T-helper 1 cell treated with Interleukin-12 subunit alpha and Interleukin-12 subunit beta and Interleukin-4 antibody, amounts not matched to agents 30 ng/mL and 1 ng/mL, for 36 hours (primary cell): ENCODE measurements at regions not wholly inside any gene's neighbourhood (a gene's known extent, or its start where the extent isn't known, plus 50 kb on each side); places are given as distances from the start of the nearest gene placed in this dataset.
"Not testable (repeated sequence)": the region's sequence is repeated elsewhere in the genome, so short reads cannot be mapped to it uniquely, and the experiment has no call there.

Source experiments
- intact Hi-C: fragments of 100-400 bp; cut with micrococcal nuclease; formaldehyde crosslinking; loops from one replicate; pipeline ENCODE4 v1.15.1; 2024

- intact Hi-C loops: no loop called here
These were observed 1038.2 kb upstream of the CNTN5 start for GRCh38 chr11:97982512-97982911.

DNA sequence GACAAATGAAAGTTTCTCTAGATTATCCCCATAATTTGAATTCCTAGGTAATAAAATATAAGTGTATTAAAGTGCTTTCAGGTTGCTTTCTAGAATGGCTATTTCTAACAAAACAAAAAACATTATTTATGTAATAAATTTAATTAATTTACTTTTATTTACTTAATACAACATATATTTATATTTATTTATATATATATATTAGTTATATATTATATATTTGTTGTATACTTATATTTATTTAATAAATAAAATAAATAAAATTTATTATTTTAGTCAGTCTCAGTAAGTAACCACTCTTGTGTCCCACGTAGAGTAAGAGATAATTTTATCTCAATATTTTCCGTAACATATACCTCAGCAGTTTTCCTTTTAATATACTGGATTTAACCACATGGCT lies 1031.6 kb upstream of the CNTN5 start:
- intact Hi-C loops: no loop called here

DNA sequence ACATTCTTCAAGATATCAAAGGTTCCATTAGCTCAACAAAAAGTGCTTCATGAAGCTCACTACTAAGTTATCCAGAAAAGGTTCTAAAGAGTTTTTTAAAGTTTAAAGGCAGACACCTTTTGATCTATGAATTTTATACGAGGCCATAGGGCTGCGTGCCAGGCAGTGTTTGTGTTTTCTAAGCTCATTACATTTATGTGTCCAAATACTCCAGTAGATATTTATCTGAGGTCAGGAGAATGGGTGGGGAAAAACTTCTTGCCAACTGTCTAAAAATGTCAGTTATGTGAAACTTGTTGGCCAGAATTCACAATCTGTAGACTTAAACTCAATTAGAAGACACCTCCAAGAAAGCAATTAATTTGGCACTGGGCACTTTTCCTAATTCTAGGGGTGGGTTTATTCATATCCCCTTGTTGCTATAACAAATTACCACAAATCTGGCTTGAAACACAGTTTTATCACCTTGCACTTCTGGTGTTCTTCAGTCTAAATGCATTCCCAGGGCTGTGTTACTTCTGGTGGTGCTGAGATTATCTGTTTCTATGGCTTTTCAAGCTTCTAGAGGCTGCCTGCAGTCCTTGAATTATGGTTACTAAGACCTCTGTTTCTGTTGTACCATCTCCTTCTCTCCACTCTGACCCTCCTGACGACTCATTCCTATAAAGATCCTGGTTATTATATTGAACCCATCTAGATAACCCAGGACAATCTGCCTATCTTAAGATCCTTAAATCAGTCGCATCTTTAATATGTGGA lies 1030.4 kb upstream of the CNTN5 start:
- intact Hi-C loops: no loop called here

DNA sequence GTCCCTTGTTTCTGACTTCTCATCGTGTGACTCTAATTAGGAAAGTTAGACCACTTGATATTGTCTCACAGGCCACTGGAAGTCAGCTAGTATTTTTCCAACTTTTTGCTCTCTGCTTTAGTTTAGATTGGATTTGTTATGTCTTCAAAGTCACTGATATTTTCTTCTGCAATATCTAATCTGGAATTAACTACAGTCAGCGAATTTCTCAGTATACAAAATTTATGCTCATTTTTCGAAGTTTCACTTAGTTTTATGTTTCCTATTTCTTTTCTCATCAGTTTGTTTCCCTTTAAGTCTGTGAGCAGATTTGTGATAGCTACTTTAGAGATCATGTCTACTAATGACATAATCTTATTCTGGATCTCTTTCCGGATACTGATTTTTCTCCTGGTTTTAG lies 1027.2 kb upstream of the CNTN5 start:
- intact Hi-C loops: no loop called here

DNA sequence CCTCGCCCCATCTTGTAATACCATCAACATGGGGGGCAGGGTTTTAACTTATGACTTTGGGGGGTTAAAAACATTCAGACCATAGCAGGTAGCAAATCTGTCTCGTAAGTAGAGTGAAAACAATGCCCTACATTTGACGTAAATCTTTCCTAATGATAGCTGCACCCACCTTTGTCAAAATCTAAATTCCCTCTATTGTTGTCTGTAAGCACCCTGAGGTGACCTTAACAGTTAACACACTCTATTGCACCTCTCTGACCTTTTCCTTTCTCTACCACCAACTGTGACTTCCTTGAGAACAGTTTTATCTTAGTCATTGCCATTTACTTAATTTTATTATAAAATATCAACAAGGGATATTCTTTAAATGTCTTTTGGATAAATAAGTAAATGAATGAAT lies 1024.9 kb upstream of the CNTN5 start:
- intact Hi-C loops: no loop called here

GRCh38 chr11:97996762-97997161 lies 1024.0 kb upstream of the CNTN5 start:
- intact Hi-C loops: no loop called here

DNA sequence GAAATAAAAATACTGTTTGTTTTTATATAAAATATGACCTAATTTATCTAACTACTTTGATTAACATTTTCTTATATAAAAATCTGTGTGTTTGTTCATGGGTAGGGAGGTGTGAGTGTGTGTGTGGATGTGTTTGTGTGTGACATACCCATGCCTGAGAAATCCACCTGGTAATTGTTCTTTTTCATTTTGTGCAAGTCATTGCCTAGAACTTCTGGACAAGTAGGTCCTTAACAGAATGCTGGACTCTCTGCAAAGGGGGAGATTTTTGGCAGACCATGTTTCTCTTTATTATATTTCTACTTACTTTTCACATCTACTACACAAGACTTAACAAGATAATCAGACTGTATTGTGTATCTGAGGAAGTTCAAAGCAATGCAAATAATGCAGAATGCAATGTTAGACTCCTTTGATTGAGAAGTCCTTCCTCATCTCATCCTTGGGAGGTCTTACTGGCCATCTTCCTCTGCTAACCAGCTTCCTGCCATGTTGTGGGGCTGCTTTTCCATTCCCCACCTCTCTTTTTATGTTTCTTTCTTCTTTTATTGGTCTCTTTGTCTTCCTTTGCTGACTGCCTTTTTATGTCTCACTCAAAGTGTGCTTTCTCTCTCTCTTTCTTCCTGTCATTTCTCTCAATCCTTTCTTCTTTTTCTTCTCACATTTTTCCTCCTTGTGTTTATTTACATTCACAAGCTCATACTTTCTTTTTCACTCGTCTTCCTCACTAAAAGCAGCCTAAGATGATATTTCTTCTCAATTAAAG lies 1017.0 kb upstream of the CNTN5 start:
- intact Hi-C loops: no loop called here

- intact Hi-C loops: no loop called here
These were observed 1013.7 kb upstream of the CNTN5 start for GRCh38 chr11:98007072-98007471.

DNA sequence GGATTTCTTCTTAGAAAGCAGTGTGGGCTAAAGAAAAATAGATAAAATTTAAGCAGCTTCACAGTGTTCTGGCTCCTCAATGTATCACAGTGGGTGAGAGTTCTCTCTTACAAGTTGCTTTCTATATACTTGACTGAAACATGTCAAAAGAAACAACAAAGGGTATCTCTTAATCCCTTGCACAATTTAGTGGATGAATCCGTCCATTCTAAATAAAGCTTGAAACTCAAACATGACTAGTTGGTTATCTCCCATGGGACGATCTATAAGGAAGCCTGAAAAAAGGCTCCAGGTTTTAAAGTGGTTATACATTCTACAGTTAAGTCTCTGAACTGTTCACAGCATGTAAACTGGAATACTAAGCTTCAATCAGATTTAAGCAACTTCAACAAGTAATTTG lies 993.1 kb upstream of the CNTN5 start:
- intact Hi-C loops: no loop called here

- intact Hi-C loops: no loop called here
These were observed 990.9 kb upstream of the CNTN5 start for GRCh38 chr11:98029832-98030231.

DNA sequence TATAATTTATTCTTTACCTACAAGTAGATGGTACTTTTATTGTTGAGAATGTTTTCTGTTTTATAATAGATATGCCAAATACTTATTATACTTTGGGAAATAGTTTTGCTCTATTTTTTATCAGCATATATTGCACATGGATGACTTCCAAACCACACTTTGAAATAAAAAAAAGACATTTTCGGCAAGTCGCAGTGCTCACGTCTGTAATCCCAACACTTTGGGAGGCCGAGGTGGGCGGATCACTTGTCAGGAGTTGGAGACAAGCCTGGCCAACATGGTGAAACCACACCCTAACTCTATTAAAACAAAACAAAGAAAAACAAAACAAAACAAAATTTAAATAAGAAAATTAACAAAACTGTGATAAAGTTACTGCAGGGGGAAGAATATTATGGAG lies 983.9 kb upstream of the CNTN5 start:
- intact Hi-C loops: no loop called here

DNA sequence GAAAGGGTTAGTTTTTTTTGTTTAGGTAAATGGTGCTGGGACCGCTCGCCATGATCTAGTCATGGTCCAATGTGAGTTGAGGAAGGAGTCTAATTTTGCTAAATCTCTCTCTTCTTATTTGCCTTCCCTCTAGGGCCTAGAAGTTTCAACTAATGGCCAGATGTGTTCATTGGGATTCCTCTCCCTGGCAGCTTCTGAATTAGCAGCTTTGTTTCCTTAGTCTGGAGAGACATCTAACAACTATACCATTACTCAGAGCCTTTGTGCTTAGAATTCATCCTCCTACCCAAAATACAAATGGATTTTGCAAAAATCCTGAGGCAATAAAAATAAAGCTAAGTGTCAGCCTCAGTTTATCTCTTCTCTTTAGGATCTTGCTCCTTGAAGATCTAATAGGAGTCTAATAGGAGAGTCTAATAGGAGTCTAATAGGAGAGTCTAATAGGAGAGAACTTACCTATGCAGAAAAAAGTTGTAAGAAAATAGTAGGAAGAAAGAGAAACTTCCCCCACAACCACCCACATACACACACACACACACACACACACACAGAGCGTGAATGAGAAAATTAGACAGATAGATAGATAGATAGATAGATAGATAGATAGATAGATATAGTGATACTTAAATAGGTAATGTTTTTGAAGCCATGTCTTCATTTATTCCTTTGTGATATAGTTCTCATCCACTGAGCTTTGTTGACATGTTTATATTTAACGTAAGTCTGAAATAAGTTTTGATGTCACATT lies 980.5 kb upstream of the CNTN5 start:
- intact Hi-C loops: no loop called here

DNA sequence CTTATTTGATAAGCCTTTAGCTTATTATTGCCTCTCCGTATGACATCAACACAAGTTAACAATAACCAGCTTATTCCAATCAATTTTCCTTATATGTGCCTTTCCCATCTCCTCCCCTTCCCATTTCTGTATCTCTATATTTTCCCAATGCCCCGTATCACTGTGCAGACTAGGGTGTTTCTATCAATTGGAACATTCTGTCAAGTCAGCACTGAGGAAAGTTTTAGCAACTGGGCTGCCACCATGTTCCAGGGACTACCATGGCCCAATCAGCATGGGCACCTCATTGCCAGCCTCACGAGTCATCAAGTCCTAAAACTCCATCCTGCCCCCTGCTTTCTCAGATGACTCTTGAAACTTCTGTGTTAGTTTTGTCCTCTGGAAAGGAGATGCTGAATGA lies 973.1 kb upstream of the CNTN5 start:
- intact Hi-C loops: no loop called here

DNA sequence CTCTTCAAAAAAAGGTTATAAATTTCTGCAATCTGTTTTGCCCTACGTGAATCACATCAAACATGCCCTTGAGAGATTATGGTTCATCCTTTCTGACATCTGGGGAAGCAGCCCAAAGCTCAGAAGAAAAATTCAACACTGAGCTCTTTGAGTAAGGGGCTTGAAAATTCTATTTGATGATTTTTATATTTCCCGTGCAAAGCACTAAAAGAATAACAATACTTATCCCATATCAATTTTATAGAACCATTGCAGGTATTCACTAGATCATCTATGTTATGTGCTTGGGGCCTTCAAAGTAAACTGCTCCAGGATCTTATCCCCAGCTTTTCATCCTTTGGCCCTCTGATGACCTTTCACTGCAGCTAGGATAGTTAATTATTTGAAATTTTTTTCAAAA lies 966.9 kb upstream of the CNTN5 start:
- intact Hi-C loops: no loop called here

- intact Hi-C loops: no loop called here
These were observed 963.8 kb upstream of the CNTN5 start for GRCh38 chr11:98056945-98057344.

DNA sequence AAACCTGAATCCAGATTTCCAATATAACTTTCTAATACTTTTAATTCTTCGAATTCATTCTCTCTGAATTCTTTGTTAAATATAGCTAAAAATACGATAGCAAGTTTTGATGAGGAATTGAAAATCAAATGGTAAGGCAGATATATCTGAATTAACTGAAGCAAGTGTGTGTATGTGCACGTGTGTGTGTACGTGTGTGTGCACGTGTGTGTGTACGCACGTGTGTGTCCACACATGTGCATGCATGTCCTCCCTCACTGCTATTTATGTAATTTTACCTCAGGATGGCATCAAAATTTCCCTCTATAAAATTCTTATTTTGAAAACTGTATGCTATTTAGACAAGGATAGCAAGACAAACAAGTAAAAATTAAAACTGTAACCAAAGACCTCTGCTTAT lies 961.3 kb upstream of the CNTN5 start:
- intact Hi-C loops: no loop called here

DNA sequence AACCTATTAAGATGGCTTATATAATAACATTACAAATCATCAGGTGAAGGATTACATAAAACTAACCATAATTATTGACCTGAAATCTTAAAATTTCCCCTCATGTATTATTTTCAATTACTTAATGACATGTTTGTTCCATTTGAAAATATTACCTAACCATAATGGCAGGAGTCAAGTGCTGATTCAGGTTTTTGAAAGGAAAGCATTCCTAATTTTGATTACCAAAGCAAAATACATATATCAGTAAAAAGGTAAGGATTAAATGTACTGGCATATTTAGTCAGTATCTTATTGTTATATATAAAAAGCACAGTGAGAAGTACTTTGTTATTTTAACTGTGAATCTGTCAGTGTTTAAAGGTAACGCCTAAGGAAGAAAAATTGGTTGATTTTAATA lies 960.0 kb upstream of the CNTN5 start:
- intact Hi-C loops: no loop called here

- intact Hi-C loops: no loop called here
These were observed 958.9 kb upstream of the CNTN5 start for GRCh38 chr11:98061858-98062257.

GRCh38 chr11:98062714-98063113 lies 958.0 kb upstream of the CNTN5 start:
- intact Hi-C loops: no loop called here

DNA sequence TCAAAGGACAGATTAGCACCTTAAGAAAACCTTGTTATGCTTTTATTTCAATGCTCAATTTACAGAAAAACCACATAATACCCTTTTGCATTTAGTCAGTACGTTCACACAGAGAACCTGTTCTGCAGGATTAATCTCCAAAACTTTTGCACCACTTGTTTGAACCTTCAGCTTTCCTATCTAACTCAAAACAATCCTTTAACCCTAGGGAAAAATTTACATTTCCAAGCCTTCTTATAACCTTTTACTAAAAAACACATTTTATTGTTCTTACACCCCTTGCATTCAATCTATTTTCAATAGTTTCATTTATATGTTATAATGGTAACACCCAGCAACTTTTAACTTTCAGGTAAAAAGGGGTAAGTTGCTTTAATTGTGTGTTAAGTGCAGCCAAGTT lies 952.5 kb upstream of the CNTN5 start:
- intact Hi-C loops: no loop called here

DNA sequence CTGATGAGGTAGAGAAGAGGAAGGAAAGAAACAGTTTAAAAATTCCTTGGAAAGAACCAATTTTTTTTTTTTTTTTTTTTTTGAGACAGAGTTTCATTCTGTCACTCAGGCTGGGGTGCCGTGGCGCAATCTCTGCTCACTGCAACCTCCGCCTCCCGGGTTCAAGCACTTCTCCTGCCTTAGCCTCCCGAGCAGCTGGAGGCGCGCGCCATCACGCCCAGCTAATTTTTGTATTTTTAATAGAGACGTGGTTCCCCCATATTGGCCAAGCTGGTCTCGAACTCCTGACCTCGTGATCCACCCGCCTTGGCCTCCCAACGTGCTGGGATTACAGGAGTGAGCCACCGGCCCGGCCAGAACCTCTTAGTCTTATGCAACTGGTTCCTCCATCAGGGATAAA lies 951.6 kb upstream of the CNTN5 start:
- intact Hi-C loops: not testable (repeated sequence)

GRCh38 chr11:98069861-98070260 lies 950.9 kb upstream of the CNTN5 start:
- intact Hi-C loops: no loop called here
